ENCODE measurements at regions not wholly inside any gene's neighbourhood (a gene's known extent, or its start where the extent isn't known, plus 50 kb on each side); places are given as distances from the start of the nearest gene placed in this dataset.
"Not testable (repeated sequence)": the region's sequence is repeated elsewhere in the genome, so short reads cannot be mapped to it uniquely, and the experiment has no call there.

GRCh38 chr4:75255261-75255660, 258.9 kb downstream of the RCHY1 start:
- intact Hi-C loops (cut with DNase I), result no loop called here
- 84 to 86% methylated on average over 4 of the region's 4 CpGs for WGBS, 2 donors
- ATAC-seq (ENCODE audit: low FRiP score), result no peak
- no peaks in the 10 kb centered on the region for H3K27me3 ChIP-seq (ENCODE audit: control insufficient read depth in 1 of 2, insufficient read depth in 2 of 2, low read length in 1 of 2)
- no peaks in the 10 kb centered on the region for H3K36me3 ChIP-seq (ENCODE audit: control insufficient read depth in 1 of 2, insufficient read depth in 2 of 2, low read length in 1 of 2)
- H3K4me1 ChIP-seq (ENCODE audit: control insufficient read depth in 1 of 2, insufficient read depth in 2 of 2, low read length in 2 of 2), result no peaks in the 10 kb centered on the region
- no peak overlapping the region for H3K4me3 ChIP-seq (ENCODE audit: low read length in 2 of 2)
- no peak for DNase-seq
- H3K27ac ChIP-seq (ENCODE audit: low read depth in 1 of 2, low read length in 2 of 2), result no peak overlapping the region
- no peaks in the 10 kb centered on the region for H3K9me3 ChIP-seq (ENCODE audit: control insufficient read depth, low read length)

GRCh38 chr4:75254745-75255144, 259.5 kb downstream of the RCHY1 start:
- no peaks in the 10 kb centered on the region for H3K36me3 ChIP-seq (ENCODE audit: control insufficient read depth in 1 of 2, insufficient read depth in 2 of 2, low read length in 1 of 2)
- WGBS, 2 donors, result 85 to 91% methylated on average over 6 of the region's 6 CpGs
- ATAC-seq (ENCODE audit: low FRiP score), result no peak
- intact Hi-C loops (cut with DNase I), result no loop called here
- no peaks in the 10 kb centered on the region for H3K4me1 ChIP-seq (ENCODE audit: control insufficient read depth in 1 of 2, insufficient read depth in 2 of 2, low read length in 2 of 2)
- H3K4me3 ChIP-seq (ENCODE audit: low read length in 2 of 2), result no peak overlapping the region
- DNase-seq, result no peak
- H3K9me3 ChIP-seq (ENCODE audit: control insufficient read depth, low read length), result no peaks in the 10 kb centered on the region
- no peaks in the 10 kb centered on the region for H3K27me3 ChIP-seq (ENCODE audit: control insufficient read depth in 1 of 2, insufficient read depth in 2 of 2, low read length in 1 of 2)
- H3K27ac ChIP-seq (ENCODE audit: low read depth in 1 of 2, low read length in 2 of 2), result no peak overlapping the region

- H3K9me3 ChIP-seq (ENCODE audit: control insufficient read depth, low read length); H3K4me1 ChIP-seq (ENCODE audit: control insufficient read depth in 1 of 2, insufficient read depth in 2 of 2, low read length in 2 of 2); ATAC-seq (ENCODE audit: low FRiP score); H3K36me3 ChIP-seq (ENCODE audit: control insufficient read depth in 1 of 2, insufficient read depth in 2 of 2, low read length in 1 of 2); H3K4me3 ChIP-seq (ENCODE audit: low read length in 2 of 2); intact Hi-C loops (cut with DNase I); H3K27me3 ChIP-seq (ENCODE audit: control insufficient read depth in 1 of 2, insufficient read depth in 2 of 2, low read length in 1 of 2); H3K27ac ChIP-seq (ENCODE audit: low read depth in 1 of 2, low read length in 2 of 2); DNase-seq: not testable (repeated sequence)
- 72 to 73% methylated on average over 4 of the region's 4 CpGs for WGBS, 2 donors
Measured at GRCh38 chr4:75253094-75253493, 261.1 kb downstream of the RCHY1 start.

- ATAC-seq (ENCODE audit: low FRiP score), result no peak
- Histone ChIP-seq H3K27ac (ENCODE audit: low read depth in 1 of 2, low read length in 2 of 2) (no peak overlapping the region), H3K9me3 (ENCODE audit: control insufficient read depth, low read length) (no peaks in the 10 kb centered on the region)
Measured at GRCh38 chr4:75251547-75251946, 262.7 kb downstream of the RCHY1 start.

GRCh38 chr4:75249739-75250138, 264.5 kb downstream of the RCHY1 start:
- H3K4me1 ChIP-seq (ENCODE audit: control insufficient read depth in 1 of 2, insufficient read depth in 2 of 2, low read length in 2 of 2), result peaks cover 0 to 2% of the 10 kb centered on the region in 2 donors
- ATAC-seq (ENCODE audit: low FRiP score) (no peak), DNase-seq (no peak)
- H3K9me3 ChIP-seq (ENCODE audit: control insufficient read depth, low read length), result no peaks in the 10 kb centered on the region
- WGBS, 2 donors, result 84 to 86% methylated on average over 2 of the region's 2 CpGs
- intact Hi-C loops (cut with DNase I), result no loop called here
- H3K36me3 ChIP-seq (ENCODE audit: control insufficient read depth in 1 of 2, insufficient read depth in 2 of 2, low read length in 1 of 2), result no peaks in the 10 kb centered on the region
- H3K4me3 ChIP-seq (ENCODE audit: low read length in 2 of 2), result no peak overlapping the region
- H3K27me3 ChIP-seq (ENCODE audit: control insufficient read depth in 1 of 2, insufficient read depth in 2 of 2, low read length in 1 of 2), result no peaks in the 10 kb centered on the region
- no peak overlapping the region for H3K27ac ChIP-seq (ENCODE audit: low read depth in 1 of 2, low read length in 2 of 2)

More at GRCh38 chr4:75251547-75251946, 262.7 kb downstream of the RCHY1 start:
- Histone ChIP-seq H3K36me3 (ENCODE audit: control insufficient read depth in 1 of 2, insufficient read depth in 2 of 2, low read length in 1 of 2) (no peaks in the 10 kb centered on the region), H3K4me1 (ENCODE audit: control insufficient read depth in 1 of 2, insufficient read depth in 2 of 2, low read length in 2 of 2) (peaks cover 0 to 2% of the 10 kb centered on the region in 2 donors), H3K4me3 (ENCODE audit: low read length in 2 of 2) (no peak overlapping the region), H3K27me3 (ENCODE audit: control insufficient read depth in 1 of 2, insufficient read depth in 2 of 2, low read length in 1 of 2) (no peaks in the 10 kb centered on the region)
- no peak for DNase-seq
- 58 to 63% methylated on average over 3 of the region's 3 CpGs for WGBS, 2 donors
- intact Hi-C loops (cut with DNase I), result no loop called here

GRCh38 chr4:75248770-75249407, 265.3 kb downstream of the RCHY1 start:
- no peak overlapping the region for H3K4me3 ChIP-seq (ENCODE audit: low read length in 2 of 2)
- H3K9me3 ChIP-seq (ENCODE audit: control insufficient read depth, low read length), result no peaks in the 10 kb centered on the region
- intact Hi-C loops (cut with DNase I), result no loop called here
- WGBS, 2 donors, result 57 to 80% methylated on average over 2 of the region's 2 CpGs
- peaks cover 0 to 2% of the 10 kb centered on the region in 2 donors for H3K4me1 ChIP-seq (ENCODE audit: control insufficient read depth in 1 of 2, insufficient read depth in 2 of 2, low read length in 2 of 2)
- H3K36me3 ChIP-seq (ENCODE audit: control insufficient read depth in 1 of 2, insufficient read depth in 2 of 2, low read length in 1 of 2), result no peaks in the 10 kb centered on the region
- DNase-seq (no peak), ATAC-seq (ENCODE audit: low FRiP score) (no peak)
- H3K27me3 ChIP-seq (ENCODE audit: control insufficient read depth in 1 of 2, insufficient read depth in 2 of 2, low read length in 1 of 2), result no peaks in the 10 kb centered on the region
- H3K27ac ChIP-seq (ENCODE audit: low read depth in 1 of 2, low read length in 2 of 2), result no peak overlapping the region

- Histone ChIP-seq H3K9me3 (ENCODE audit: control insufficient read depth, low read length) (no peaks in the 10 kb centered on the region), H3K36me3 (ENCODE audit: control insufficient read depth in 1 of 2, insufficient read depth in 2 of 2, low read length in 1 of 2) (no peaks in the 10 kb centered on the region), H3K4me3 (ENCODE audit: low read length in 2 of 2) (no peak overlapping the region), H3K4me1 (ENCODE audit: control insufficient read depth in 1 of 2, insufficient read depth in 2 of 2, low read length in 2 of 2) (peaks cover 0 to 2% of the 10 kb centered on the region in 2 donors), H3K27ac (ENCODE audit: low read depth in 1 of 2, low read length in 2 of 2) (no peak overlapping the region), H3K27me3 (ENCODE audit: control insufficient read depth in 1 of 2, insufficient read depth in 2 of 2, low read length in 1 of 2) (no peaks in the 10 kb centered on the region)
- intact Hi-C loops (cut with DNase I), result no loop called here
- no peak for DNase-seq
- WGBS, 2 donors, result 89 to 90% methylated on average over 6 of the region's 6 CpGs
- no peak for ATAC-seq (ENCODE audit: low FRiP score)
Measured at GRCh38 chr4:75244325-75244724, 269.9 kb downstream of the RCHY1 start.

- no peak for DNase-seq
Measured at GRCh38 chr4:75243570-75243969, 270.6 kb downstream of the RCHY1 start.

GRCh38 chr4:75235359-75235951, 278.7 kb downstream of the RCHY1 start:
- no peak overlapping the region for H3K27ac ChIP-seq (ENCODE audit: low read depth in 1 of 2, low read length in 2 of 2)
- ATAC-seq (ENCODE audit: low FRiP score), result no peak
- no peak overlapping the region for H3K4me3 ChIP-seq (ENCODE audit: low read length in 2 of 2)
- intact Hi-C loops (cut with DNase I), result no loop called here
- H3K4me1 ChIP-seq (ENCODE audit: control insufficient read depth in 1 of 2, insufficient read depth in 2 of 2, low read length in 2 of 2), result no peaks in the 10 kb centered on the region
- no peaks in the 10 kb centered on the region for H3K27me3 ChIP-seq (ENCODE audit: control insufficient read depth in 1 of 2, insufficient read depth in 2 of 2, low read length in 1 of 2)
- H3K9me3 ChIP-seq (ENCODE audit: control insufficient read depth, low read length), result no peaks in the 10 kb centered on the region
- no peak for DNase-seq
- H3K36me3 ChIP-seq (ENCODE audit: control insufficient read depth in 1 of 2, insufficient read depth in 2 of 2, low read length in 1 of 2), result no peaks in the 10 kb centered on the region

More at GRCh38 chr4:75243570-75243969, 270.6 kb downstream of the RCHY1 start:
- no peak for ATAC-seq (ENCODE audit: low FRiP score)
- Histone ChIP-seq H3K4me1 (ENCODE audit: control insufficient read depth in 1 of 2, insufficient read depth in 2 of 2, low read length in 2 of 2) (no peaks in the 10 kb centered on the region), H3K36me3 (ENCODE audit: control insufficient read depth in 1 of 2, insufficient read depth in 2 of 2, low read length in 1 of 2) (no peaks in the 10 kb centered on the region), H3K9me3 (ENCODE audit: control insufficient read depth, low read length) (no peaks in the 10 kb centered on the region), H3K27ac (ENCODE audit: low read depth in 1 of 2, low read length in 2 of 2) (no peak overlapping the region), H3K27me3 (ENCODE audit: control insufficient read depth in 1 of 2, insufficient read depth in 2 of 2, low read length in 1 of 2) (no peaks in the 10 kb centered on the region), H3K4me3 (ENCODE audit: low read length in 2 of 2) (no peak overlapping the region)
- 55 to 58% methylated on average over 3 of the region's 3 CpGs for WGBS, 2 donors
- intact Hi-C loops (cut with DNase I), result no loop called here

All from aorta (tissue), 5 donors.